ENCODE measurements at regions not wholly inside any gene's neighbourhood (a gene's known extent, or its start where the extent isn't known, plus 50 kb on each side); places are given as distances from the start of the nearest gene placed in this dataset.

GRCh38 chr1:4980211-4980610 is 325.8 kb downstream of the AJAP1 start:
- TF ChIP-seq CTCF (IDR thresholded peaks at IDR 0.05 in 2 of 3, conservative IDR thresholded peaks at IDR 0.05 in 1 of 3; ENCODE audit: control insufficient read depth in 2 of 3, extremely low read depth in 1 of 3, insufficient read depth in 1 of 3, low read depth in 3 of 3, low read length in 3 of 3) (no peak), POLR2AphosphoS5 (IDR thresholded peaks at IDR 0.05; ENCODE audit: low read length) (no peak), USF1 (IDR thresholded peaks at IDR 0.05; ENCODE audit: borderline replicate concordance, extremely low read length, insufficient read depth, low read depth, low read length) (no peak), SUZ12 (IDR thresholded peaks at IDR 0.05; ENCODE audit: unreplicated experiment) (no peak), NR2C2 (IDR thresholded peaks at IDR 0.05; ENCODE audit: borderline replicate concordance, control insufficient read depth, insufficient read length, low read depth) (no peak), CREB1 (IDR thresholded peaks at IDR 0.05; ENCODE audit: low read depth) (no peak), ZBTB33 (IDR thresholded peaks at IDR 0.05) (no peak), IRF3 (IDR thresholded peaks at IDR 0.05) (no peak), RAD21 (IDR thresholded peaks at IDR 0.05; ENCODE audit: insufficient read depth, low read depth, low read length) (no peak), POLR2A (IDR thresholded peaks at IDR 0.05; ENCODE audit: low read depth, low read length) (no peak), ZZZ3 (IDR thresholded peaks at IDR 0.05; ENCODE audit: control insufficient read depth, insufficient read length, low read depth) (no peak), RCOR1 (conservative IDR thresholded peaks at IDR 0.05; ENCODE audit: low read depth, low read length) (no peak), HCFC1 (IDR thresholded peaks at IDR 0.05; ENCODE audit: low read length) (no peak)
